Panc1 (cell line): ENCODE measurements at regions not wholly inside any gene's neighbourhood (a gene's known extent, or its start where the extent isn't known, plus 50 kb on each side); places are given as distances from the start of the nearest gene placed in this dataset.

Experiments used
- CTCF ChIP-seq: fragments of 450-650 bp; IDR thresholded peaks from 2 replicates; pipeline ENCODE4 v1.5.1; 2017; ENCODE audit warnings: mild to moderate bottlenecking
- POLR2AphosphoS5 ChIP-seq: IDR thresholded peaks from 2 replicates; pipeline ENCODE4 v1.6.1; 2012; ENCODE audit warnings: mild to moderate bottlenecking, low read depth, low read length, moderate library complexity
- TCF7L2 ChIP-seq: IDR thresholded peaks from 2 replicates; pipeline ENCODE4 v1.6.1; 2011; ENCODE audit warnings: mild to moderate bottlenecking, low read depth, low read length, inconsistent platforms
- TF ChIP-seq, protein P1 (sequence below), 2 experiments: IDR thresholded peaks; 2 replicates each; pipeline ENCODE4 v1.6.1; 2011 to 2012; ENCODE audit warnings: low read depth in 2 of 2, control low read depth in 1 of 2, low read length in 1 of 2, mild to moderate bottlenecking in 1 of 2, moderate library complexity in 1 of 2; ENCODE audit not compliant: insufficient read depth in 1 of 2

GRCh38 chrX:131955099-131955777 is 67.9 kb upstream of the STK26 start:
- TF ChIP-seq POLR2AphosphoS5: no peak
- no peak for TF ChIP-seq CTCF
- no peak for TF ChIP-seq TCF7L2
- TF ChIP-seq, protein P1, sequence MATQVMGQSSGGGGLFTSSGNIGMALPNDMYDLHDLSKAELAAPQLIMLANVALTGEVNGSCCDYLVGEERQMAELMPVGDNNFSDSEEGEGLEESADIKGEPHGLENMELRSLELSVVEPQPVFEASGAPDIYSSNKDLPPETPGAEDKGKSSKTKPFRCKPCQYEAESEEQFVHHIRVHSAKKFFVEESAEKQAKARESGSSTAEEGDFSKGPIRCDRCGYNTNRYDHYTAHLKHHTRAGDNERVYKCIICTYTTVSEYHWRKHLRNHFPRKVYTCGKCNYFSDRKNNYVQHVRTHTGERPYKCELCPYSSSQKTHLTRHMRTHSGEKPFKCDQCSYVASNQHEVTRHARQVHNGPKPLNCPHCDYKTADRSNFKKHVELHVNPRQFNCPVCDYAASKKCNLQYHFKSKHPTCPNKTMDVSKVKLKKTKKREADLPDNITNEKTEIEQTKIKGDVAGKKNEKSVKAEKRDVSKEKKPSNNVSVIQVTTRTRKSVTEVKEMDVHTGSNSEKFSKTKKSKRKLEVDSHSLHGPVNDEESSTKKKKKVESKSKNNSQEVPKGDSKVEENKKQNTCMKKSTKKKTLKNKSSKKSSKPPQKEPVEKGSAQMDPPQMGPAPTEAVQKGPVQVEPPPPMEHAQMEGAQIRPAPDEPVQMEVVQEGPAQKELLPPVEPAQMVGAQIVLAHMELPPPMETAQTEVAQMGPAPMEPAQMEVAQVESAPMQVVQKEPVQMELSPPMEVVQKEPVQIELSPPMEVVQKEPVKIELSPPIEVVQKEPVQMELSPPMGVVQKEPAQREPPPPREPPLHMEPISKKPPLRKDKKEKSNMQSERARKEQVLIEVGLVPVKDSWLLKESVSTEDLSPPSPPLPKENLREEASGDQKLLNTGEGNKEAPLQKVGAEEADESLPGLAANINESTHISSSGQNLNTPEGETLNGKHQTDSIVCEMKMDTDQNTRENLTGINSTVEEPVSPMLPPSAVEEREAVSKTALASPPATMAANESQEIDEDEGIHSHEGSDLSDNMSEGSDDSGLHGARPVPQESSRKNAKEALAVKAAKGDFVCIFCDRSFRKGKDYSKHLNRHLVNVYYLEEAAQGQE (IDR thresholded peaks at IDR 0.05; ENCODE audit: insufficient read depth in 1 of 2, low read depth in 2 of 2, low read length in 1 of 2): no peak
